HuH-7.5 (cell line): ENCODE measurements at regions not wholly inside any gene's neighbourhood (a gene's known extent, or its start where the extent isn't known, plus 50 kb on each side); places are given as distances from the start of the nearest gene placed in this dataset.

Source experiments
- DNase-seq: peaks from one replicate; pipeline ENCODE4 v3.0.0; 2011; ENCODE audit warnings: low spot score

DNA sequence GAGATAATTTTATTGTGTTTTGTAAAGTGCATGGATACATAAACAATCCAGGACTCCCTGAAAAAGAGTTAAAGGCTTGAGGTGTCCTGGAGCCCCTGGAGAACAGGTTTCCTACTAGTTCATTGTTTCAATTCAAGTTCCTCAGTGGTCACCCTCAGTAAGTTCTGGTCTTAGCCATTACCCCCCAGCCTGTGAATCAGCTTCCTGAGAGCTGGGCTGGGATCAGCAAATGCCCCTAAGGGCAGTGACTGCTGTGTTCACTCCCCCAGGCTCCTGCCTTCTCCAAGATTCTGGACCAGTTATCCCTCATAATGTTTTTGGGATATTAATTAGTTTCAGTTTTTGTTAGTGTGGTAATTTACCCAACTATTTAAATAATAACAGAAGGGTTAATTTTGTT lies 151.6 kb upstream of the PRSS58 start:
- DNase-seq = no peak

GRCh38 chr7:142408794-142409193 lies 150.9 kb upstream of the PRSS58 start:
- DNase-seq = no peak

GRCh38 chr7:142407939-142408570 lies 150.2 kb upstream of the PRSS58 start:
- DNase-seq = no peak

- no peak for DNase-seq
These were observed 147.4 kb upstream of the PRSS58 start for GRCh38 chr7:142405122-142405765.

DNA sequence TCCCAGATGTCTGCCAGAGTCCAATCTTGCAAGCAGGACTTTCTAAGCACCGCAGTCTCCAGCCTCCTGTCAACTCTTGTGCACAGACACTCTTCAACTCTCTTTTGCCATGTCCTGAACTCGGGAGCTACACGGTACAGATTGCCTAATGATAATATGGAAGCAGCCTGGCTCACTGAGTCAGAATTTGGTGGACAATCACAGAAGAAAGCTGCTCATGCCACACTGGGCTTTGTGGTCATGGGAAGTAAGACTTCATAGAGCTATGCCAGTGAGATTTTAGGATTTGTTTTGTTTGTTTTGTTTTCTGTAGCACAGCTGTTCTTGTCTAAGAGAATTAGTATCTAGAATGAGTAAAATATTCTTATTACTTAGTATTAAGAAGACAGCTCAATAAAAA lies 144.1 kb upstream of the PRSS58 start:
- no peak for DNase-seq

- no peak for DNase-seq
These were observed 142.2 kb upstream of the PRSS58 start for GRCh38 chr7:142400042-142400533.

- no peak for DNase-seq
These were observed 133.5 kb upstream of the PRSS58 start for GRCh38 chr7:142391191-142391992.

DNA sequence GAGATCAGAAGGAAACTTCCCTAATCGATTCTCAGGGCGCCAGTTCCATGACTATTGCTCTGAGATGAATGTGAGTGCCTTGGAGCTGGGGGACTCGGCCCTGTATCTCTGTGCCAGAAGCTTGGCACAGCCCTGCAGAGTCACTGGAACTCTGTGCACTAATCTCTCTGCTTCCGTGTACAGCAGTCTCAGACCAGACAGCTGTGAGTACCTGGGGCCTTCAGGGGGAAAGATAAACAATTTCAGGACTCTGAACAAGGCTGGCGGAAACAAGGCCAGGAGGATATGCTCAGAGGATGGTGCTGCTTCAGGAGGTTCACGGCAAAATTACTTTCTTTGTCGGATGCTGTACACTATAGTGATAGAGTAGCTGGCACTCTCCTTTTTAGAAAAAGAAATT lies 131.7 kb upstream of the PRSS58 start:
- no peak for DNase-seq

DNA sequence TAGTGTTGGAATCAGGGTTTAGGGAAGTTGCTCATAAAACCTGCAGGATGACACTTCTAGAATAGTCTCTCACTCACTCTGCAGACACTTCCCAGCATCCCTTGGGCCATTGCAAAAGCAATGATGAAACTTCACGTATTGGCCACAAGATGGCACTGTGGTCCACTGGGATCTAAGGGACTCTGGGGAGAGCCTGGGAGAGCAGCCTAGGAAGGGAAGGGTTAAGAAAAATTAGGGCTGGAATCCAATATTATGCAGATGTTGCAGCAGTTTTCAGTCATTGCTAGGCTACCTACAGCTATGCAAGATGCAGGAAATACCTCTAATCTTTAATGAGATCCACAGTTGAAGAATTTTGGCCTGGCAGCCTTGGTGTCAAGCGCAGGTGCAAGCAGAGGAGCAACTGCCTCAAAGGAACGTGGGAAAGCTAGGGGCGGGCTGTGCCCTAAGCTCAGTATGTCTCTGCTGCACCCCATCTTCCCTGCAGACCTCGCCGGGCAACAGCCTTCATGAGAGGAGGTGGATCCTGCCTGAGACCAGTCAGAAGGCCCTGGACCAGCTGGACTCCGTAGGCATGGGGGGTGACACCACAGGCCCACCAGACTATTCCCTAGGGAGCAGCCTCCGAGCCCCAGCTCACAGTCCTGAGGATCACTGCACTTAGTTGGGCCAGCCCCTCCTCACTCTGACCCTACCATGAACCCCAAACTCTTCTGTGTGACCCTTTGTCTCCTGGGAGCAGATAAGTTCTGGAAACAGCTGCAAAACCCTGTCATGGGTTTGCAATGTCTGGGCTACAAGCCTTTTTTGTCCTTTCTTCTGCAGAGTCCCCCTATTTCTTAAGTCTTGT lies 127.9 kb upstream of the PRSS58 start:
- peak; percentile 12 for DNase-seq

- no peak for DNase-seq
These were observed 126.7 kb upstream of the PRSS58 start for GRCh38 chr7:142384493-142384922.

- no peak for DNase-seq
These were observed 126.1 kb upstream of the PRSS58 start for GRCh38 chr7:142383841-142384492.

GRCh38 chr7:142381727-142382390 lies 124.0 kb upstream of the PRSS58 start:
- DNase-seq = no peak

DNA sequence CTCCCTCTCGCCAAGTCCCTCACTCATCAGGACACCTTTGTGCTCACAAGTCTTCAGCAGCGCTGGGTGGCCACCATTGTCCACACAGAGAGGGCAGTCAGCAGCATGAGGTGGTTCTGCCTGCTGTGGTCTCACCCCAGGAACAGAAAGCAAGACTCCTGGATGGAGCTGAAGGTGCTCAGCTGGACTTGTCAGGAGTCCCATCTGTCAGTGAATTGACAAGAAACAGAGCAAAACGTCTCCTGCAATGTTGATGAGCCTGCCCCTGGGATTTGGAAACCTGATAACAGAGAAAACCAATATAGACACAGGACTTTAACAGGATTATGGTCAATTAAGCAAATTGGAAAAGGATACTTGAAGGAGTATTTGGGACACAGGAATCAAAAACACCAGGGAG lies 122.2 kb upstream of the PRSS58 start:
- DNase-seq = no peak

GRCh38 chr7:142379201-142379885 lies 121.5 kb upstream of the PRSS58 start:
- DNase-seq = no peak

DNA sequence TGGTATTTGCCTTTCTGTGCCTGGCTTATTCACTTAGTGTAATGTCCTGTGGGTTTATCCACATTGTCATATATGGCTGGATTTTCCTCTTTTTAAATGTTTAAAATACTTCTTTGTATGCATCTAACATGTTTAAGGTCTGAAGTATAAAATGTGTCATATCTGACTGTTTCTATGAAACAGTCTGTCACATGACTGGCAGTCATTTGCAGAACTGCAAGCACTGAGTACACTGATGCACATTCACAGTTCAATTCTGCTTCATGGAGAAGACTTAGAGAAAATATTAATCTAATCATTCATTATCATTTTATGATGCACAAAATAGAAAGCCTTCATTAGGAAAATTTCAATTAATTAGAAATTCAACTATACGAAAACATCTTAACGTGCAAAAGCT lies 119.7 kb upstream of the PRSS58 start:
- no peak for DNase-seq

DNA sequence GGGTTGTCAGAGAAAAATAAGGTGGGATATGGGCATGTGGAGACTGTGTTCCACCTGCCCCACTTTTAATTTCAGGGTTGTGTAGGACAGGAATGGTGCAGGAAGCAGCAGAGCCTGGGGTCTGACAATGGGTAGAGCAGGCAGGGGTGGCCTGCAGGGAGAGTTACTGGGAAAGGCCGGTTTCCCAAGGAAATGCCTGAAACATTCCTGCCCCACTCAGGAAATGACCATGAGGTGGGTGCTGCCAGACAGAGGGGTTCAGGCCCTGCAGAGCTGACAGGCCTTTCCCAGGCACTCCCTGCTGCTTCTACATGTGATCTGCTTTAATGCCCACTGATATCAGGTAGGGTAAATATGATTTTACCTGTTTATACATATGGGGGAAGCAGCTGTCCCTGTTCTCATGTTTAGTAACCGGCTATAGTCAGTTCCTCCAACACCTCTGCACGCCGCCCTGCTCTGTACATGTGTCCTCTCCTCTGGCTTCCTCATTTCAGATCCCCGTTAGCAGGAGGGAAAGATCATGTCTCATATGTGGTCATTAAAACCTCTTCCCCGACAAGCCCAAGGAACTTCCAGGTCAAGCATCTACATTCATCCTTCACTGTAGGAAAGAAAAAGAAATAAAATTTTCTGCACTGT lies 118.6 kb upstream of the PRSS58 start:
- no peak for DNase-seq

GRCh38 chr7:142375710-142376313 lies 118.0 kb upstream of the PRSS58 start:
- DNase-seq = no peak

- no peak for DNase-seq
These were observed 114.9 kb upstream of the PRSS58 start for GRCh38 chr7:142372727-142373126.

GRCh38 chr7:142371586-142372377 lies 113.9 kb upstream of the PRSS58 start:
- no peak for DNase-seq
